Caco-2 (cell line): ENCODE measurements at regions not wholly inside any gene's neighbourhood (a gene's known extent, or its start where the extent isn't known, plus 50 kb on each side); places are given as distances from the start of the nearest gene placed in this dataset.

ENCODE experiments used
- BruUV-seq: library from RNA; stranded (reverse); fragments of 400-500 nt; replicated peaks from 2 replicates; lab custom pipeline; 2021; lab: Mats Ljungman, UMichigan
- CTCF ChIA-PET: fragments of 300-600 bp; sonication (Branson Sonifier 250); formaldehyde crosslinking; loops from one replicate; lab custom pipeline; 2022; ENCODE audit warnings: antibody characterized with exemption; lab: Charles Lee
- POLR2A ChIA-PET: fragments of 300-600 bp; sonication (Branson Sonifier 250); formaldehyde crosslinking; loops from one replicate; lab custom pipeline; 2022; ENCODE audit warnings: antibody characterized with exemption; lab: Charles Lee
- DNase-seq, 2 experiments: peaks; one replicate each; pipeline versions ENCODE4 v3.0.0 to v3.0.0-alpha.2; 2020 to 2022
- H3K27me3 ChIP-seq: replicated peaks from 2 replicates; pipeline ENCODE4 v1.6.0; 2011; ENCODE audit warnings: low read length; ENCODE audit not compliant: control insufficient read depth, insufficient read depth
- H3K36me3 ChIP-seq: 2 replicates; pipeline ENCODE4 v1.5.1; 2011; ENCODE audit warnings: low read length; ENCODE audit not compliant: control insufficient read depth, insufficient read depth
- H3K4me1 ChIP-seq: fragments of 250-450 bp; sonication (Bioruptor Pico); 2 replicates; pipeline ENCODE4 v1.5.1; 2020; ENCODE audit warnings: mild to moderate bottlenecking
- H3K4me3 ChIP-seq: 2 replicates; pipeline ENCODE4 v1.5.1; 2011; ENCODE audit warnings: low read depth, mild to moderate bottlenecking, control low read depth, low read length
- H3K9me3 ChIP-seq: fragments of 250-450 bp; sonication (Bioruptor Pico); 2 replicates; pipeline ENCODE4 v1.5.1; 2020; ENCODE audit warnings: mild to moderate bottlenecking, moderate library complexity
- H3K27ac Mint-ChIP-seq: one replicate; pipeline ENCODE4 v1.8.0; 2022; ENCODE audit warnings: mixed read lengths; ENCODE audit not compliant: unreplicated experiment
- H3K27me3 Mint-ChIP-seq: one replicate; pipeline ENCODE4 v1.8.0; 2022; ENCODE audit warnings: mixed read lengths; ENCODE audit not compliant: insufficient read depth, unreplicated experiment
- H3K36me3 Mint-ChIP-seq: one replicate; pipeline ENCODE4 v1.8.0; 2022; ENCODE audit warnings: mild to moderate bottlenecking, mixed read lengths; ENCODE audit not compliant: insufficient read depth, unreplicated experiment
- H3K4me1 Mint-ChIP-seq: one replicate; pipeline ENCODE4 v1.8.0; 2022; ENCODE audit warnings: low read depth, mixed read lengths; ENCODE audit not compliant: unreplicated experiment
- H3K4me3 Mint-ChIP-seq: one replicate; pipeline ENCODE4 v1.8.0; 2022; ENCODE audit warnings: mild to moderate bottlenecking, moderate library complexity, mixed read lengths; ENCODE audit not compliant: unreplicated experiment
- H3K9me3 Mint-ChIP-seq: one replicate; pipeline ENCODE4 v1.8.0; 2022; ENCODE audit warnings: mixed read lengths; ENCODE audit not compliant: unreplicated experiment
- CTCF ChIP-seq, 2 experiments: fragments of 200-600 bp in 1 of 2; IDR thresholded peaks; 1 replicate in 1 of 2; 2 replicates in 1 of 2; pipeline versions ENCODE4 v1.5.1 to v1.8.0; 2011 to 2022; ENCODE audit warnings: antibody characterized with exemption in 1 of 2, control low read depth in 1 of 2, inconsistent platforms in 1 of 2, low read depth in 1 of 2, low read length in 1 of 2, mild to moderate bottlenecking in 1 of 2, moderate library complexity in 1 of 2; ENCODE audit not compliant: insufficient read depth in 1 of 2, severe bottlenecking in 1 of 2, unreplicated experiment in 1 of 2
- intact Hi-C: fragments of 100-400 bp; cut with micrococcal nuclease; formaldehyde crosslinking; loops from one replicate; pipeline ENCODE4 v1.10.0; 2022; ENCODE audit not compliant: unreplicated experiment

- no peak overlapping the region for H3K4me3 Mint-ChIP-seq
- H3K36me3 Mint-ChIP-seq = no peaks in the 10 kb centered on the region
- H3K4me1 Mint-ChIP-seq = no peaks in the 10 kb centered on the region
- H3K27me3 Mint-ChIP-seq = no peaks in the 10 kb centered on the region
- no peaks in the 10 kb centered on the region for H3K9me3 Mint-ChIP-seq
- Histone ChIP-seq H3K4me1 (no peaks in the 10 kb centered on the region), H3K9me3 (no peaks in the 10 kb centered on the region), H3K36me3 (no peaks in the 10 kb centered on the region), H3K27me3 (no peaks in the 10 kb centered on the region), H3K4me3 (no peak overlapping the region)
- intact Hi-C loops = no loop called here
- TF ChIP-seq CTCF (IDR thresholded peaks at IDR 0.05; ENCODE audit: insufficient read depth in 1 of 2, low read depth in 1 of 2, low read length in 1 of 2, severe bottlenecking in 1 of 2, unreplicated experiment in 1 of 2) = peak in 1 of 2 experiments; percentile 14
- DNase-seq = no peak
- CTCF ChIA-PET = no interaction called here
- POLR2A ChIA-PET = no interaction called here
- H3K27ac Mint-ChIP-seq = no peak overlapping the region
- no TSS peak for BruUV-seq
These were observed 449.5 kb upstream of the CDH5 start for GRCh38 chr16:65916995-65917394.

GRCh38 chr16:65910291-65910690 is 456.2 kb upstream of the CDH5 start:
- DNase-seq = no peak
- Mint-ChIP-seq H3K27me3 (peaks cover 14% of the 10 kb centered on the region), H3K4me3 (no peak overlapping the region), H3K36me3 (no peaks in the 10 kb centered on the region), H3K4me1 (no peaks in the 10 kb centered on the region), H3K27ac (no peak overlapping the region), H3K9me3 (no peaks in the 10 kb centered on the region)
- no TSS peak for BruUV-seq
- POLR2A ChIA-PET = no interaction called here
- H3K27me3 ChIP-seq = no peaks in the 10 kb centered on the region
- no peaks in the 10 kb centered on the region for H3K36me3 ChIP-seq
- H3K4me1 ChIP-seq = no peaks in the 10 kb centered on the region
- CTCF ChIA-PET = no interaction called here
- intact Hi-C loops = no loop called here
- H3K4me3 ChIP-seq = no peak overlapping the region
- no peak for TF ChIP-seq CTCF (IDR thresholded peaks at IDR 0.05; ENCODE audit: insufficient read depth in 1 of 2, low read depth in 1 of 2, low read length in 1 of 2, severe bottlenecking in 1 of 2, unreplicated experiment in 1 of 2)
- no peaks in the 10 kb centered on the region for H3K9me3 ChIP-seq

GRCh38 chr16:65909310-65910050 is 457.0 kb upstream of the CDH5 start:
- peaks cover 18% of the 10 kb centered on the region for H3K27me3 Mint-ChIP-seq
- H3K9me3 Mint-ChIP-seq = no peaks in the 10 kb centered on the region

More at GRCh38 chr16:65909310-65910050, 457.0 kb upstream of the CDH5 start:
- Histone ChIP-seq H3K36me3 (no peaks in the 10 kb centered on the region), H3K4me3 (no peak overlapping the region), H3K4me1 (no peaks in the 10 kb centered on the region), H3K27me3 (no peaks in the 10 kb centered on the region), H3K9me3 (no peaks in the 10 kb centered on the region)
- no peak for TF ChIP-seq CTCF (IDR thresholded peaks at IDR 0.05; ENCODE audit: insufficient read depth in 1 of 2, low read depth in 1 of 2, low read length in 1 of 2, severe bottlenecking in 1 of 2, unreplicated experiment in 1 of 2)
- ChIA-PET POLR2A (no interaction called here), CTCF (no interaction called here)
- intact Hi-C loops = loop anchor here (5.0 kb wide), 2 partner anchors 258 to 363 kb away; no protein-coding TSS in a partner anchor
- BruUV-seq = no TSS peak
- no peaks in the 10 kb centered on the region for H3K4me1 Mint-ChIP-seq
- DNase-seq = no peak
- no peaks in the 10 kb centered on the region for H3K36me3 Mint-ChIP-seq
- no peak overlapping the region for H3K27ac Mint-ChIP-seq
- H3K4me3 Mint-ChIP-seq = no peak overlapping the region
